ENCODE measurements at regions not wholly inside any gene's neighbourhood (a gene's known extent, or its start where the extent isn't known, plus 50 kb on each side); places are given as distances from the start of the nearest gene placed in this dataset.

DNA sequence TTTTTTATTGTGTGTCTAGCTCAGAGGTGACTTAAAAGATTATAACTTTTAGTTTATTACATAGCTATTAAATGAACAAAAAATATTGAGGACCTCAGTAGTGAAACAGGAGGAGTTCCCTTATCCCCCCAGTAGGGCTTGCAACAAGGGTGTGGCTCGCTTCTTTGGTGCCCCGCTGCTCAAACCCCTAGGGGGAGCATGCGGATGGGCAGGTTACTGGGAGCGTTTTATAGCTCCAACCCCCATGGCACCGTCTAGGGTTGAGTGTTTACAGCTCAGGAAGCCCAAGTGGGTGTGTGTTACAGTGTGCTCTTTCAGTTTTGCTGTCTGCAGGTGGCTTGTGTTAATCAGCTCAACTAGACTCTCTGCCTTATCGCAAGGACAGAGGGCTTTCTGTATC lies 1513.7 kb downstream of the GRIK2 start:
- DNase-seq (ENCODE audit: extremely low read depth, insufficient read length) = no peak
- H3K36me3 ChIP-seq (ENCODE audit: control insufficient read depth, insufficient read depth, low read length) = no peaks in the 10 kb centered on the region

GRCh38 chr6:102902471-102902870 lies 1509.0 kb downstream of the GRIK2 start:
- TF ChIP-seq CTCF (IDR thresholded peaks at IDR 0.05; ENCODE audit: insufficient read depth, low read length, poor library complexity, severe bottlenecking) = no peak
- no peak for DNase-seq (ENCODE audit: extremely low read depth, insufficient read length)
- H3K4me3 ChIP-seq (replicated peaks; ENCODE audit: low read depth, low read length) = no peak overlapping the region
- H3K36me3 ChIP-seq (ENCODE audit: control insufficient read depth, insufficient read depth, low read length) = no peaks in the 10 kb centered on the region
- H3K27me3 ChIP-seq (replicated peaks; ENCODE audit: control insufficient read depth, insufficient read depth, low read length) = no peaks in the 10 kb centered on the region

More for the DNA sequence above, 1513.7 kb downstream of the GRIK2 start:
- TF ChIP-seq CTCF (IDR thresholded peaks at IDR 0.05; ENCODE audit: insufficient read depth, low read length, poor library complexity, severe bottlenecking) = no peak
- Histone ChIP-seq H3K27me3 (replicated peaks; ENCODE audit: control insufficient read depth, insufficient read depth, low read length) (no peaks in the 10 kb centered on the region), H3K4me3 (replicated peaks; ENCODE audit: low read depth, low read length) (no peak overlapping the region)

DNA sequence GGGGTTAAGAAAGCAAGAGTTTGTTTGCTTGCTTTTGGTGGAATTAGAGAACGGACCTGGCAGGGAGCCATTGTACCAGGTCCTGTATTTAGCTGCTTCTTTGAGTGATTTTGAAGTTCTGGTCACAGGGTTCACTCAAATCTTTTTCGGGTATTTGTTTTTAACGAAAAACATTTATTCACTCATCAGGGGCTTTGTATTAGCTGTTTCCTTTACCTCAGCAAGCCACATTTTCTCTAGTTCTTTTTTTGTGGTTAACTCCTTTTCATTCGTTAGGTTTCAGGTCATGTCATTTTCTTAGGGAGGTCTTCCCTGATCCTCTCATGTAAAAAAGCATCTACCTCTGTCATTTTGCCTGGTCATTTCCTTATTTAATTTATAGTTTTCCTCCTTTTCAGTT lies 1502.2 kb downstream of the GRIK2 start:
- Histone ChIP-seq H3K4me3 (replicated peaks; ENCODE audit: low read depth, low read length) (no peak overlapping the region), H3K27me3 (replicated peaks; ENCODE audit: control insufficient read depth, insufficient read depth, low read length) (no peaks in the 10 kb centered on the region), H3K36me3 (ENCODE audit: control insufficient read depth, insufficient read depth, low read length) (no peaks in the 10 kb centered on the region)
- no peak for DNase-seq (ENCODE audit: extremely low read depth, insufficient read length)
- TF ChIP-seq CTCF (IDR thresholded peaks at IDR 0.05; ENCODE audit: insufficient read depth, low read length, poor library complexity, severe bottlenecking) = no peak

DNA sequence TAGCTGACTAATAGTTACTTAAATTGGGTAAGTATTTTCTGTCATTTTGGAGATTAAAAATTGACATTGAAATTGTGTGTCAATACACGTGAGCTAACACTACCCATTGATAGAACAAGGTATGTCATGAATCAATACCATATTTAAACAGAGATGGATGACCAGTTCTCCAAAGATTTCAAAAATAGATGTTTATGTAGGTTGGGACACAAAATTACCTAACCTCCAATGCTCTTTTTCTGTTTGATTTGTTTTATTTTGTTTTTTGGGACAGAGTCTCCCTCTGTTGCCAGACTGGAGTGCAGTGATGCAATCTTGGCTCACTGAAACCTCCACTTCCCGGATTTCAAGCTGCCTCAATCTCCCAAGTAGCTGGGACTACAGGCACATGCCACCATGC lies 1491.7 kb downstream of the GRIK2 start:
- H3K27me3 ChIP-seq (replicated peaks; ENCODE audit: control insufficient read depth, insufficient read depth, low read length) = no peaks in the 10 kb centered on the region
- H3K4me3 ChIP-seq (replicated peaks; ENCODE audit: low read depth, low read length) = no peak overlapping the region
- H3K36me3 ChIP-seq (ENCODE audit: control insufficient read depth, insufficient read depth, low read length) = no peaks in the 10 kb centered on the region
- no peak for TF ChIP-seq CTCF (IDR thresholded peaks at IDR 0.05; ENCODE audit: insufficient read depth, low read length, poor library complexity, severe bottlenecking)
- no peak for DNase-seq (ENCODE audit: extremely low read depth, insufficient read length)

DNA sequence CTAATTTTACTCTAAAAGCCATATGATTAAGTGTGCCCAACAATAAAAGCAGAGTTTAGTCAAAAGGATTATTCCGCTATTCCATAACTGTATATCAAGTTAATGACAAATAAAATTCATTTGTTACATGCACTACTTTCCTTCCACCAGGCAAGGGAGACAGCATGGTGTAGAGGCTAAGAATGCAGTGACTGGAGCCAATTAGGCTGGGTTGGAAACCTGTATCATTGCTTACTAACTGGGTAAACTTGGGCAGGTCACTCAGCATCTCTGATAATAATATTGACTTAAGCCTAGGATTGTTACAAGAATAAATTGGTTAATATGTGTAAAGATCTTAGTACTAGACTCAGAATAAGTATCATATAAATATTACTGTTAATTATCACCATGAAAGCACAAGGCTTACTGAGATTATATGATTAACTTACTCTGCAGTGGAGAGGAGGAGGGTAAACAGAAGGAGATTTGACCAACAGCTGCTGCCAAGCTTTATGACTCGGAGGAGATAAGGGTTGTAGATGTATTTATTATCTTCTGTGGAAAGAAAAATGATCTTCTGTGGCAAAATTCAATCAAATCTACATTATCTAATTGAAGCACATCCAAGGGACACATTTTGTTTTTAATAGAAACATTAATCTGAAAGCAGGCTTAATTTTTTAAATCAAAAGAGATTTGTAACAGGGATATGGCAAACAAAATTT lies 1459.9 kb downstream of the GRIK2 start:
- Histone ChIP-seq H3K27me3 (replicated peaks; ENCODE audit: control insufficient read depth, insufficient read depth, low read length) (no peaks in the 10 kb centered on the region), H3K36me3 (ENCODE audit: control insufficient read depth, insufficient read depth, low read length) (no peaks in the 10 kb centered on the region), H3K4me3 (replicated peaks; ENCODE audit: low read depth, low read length) (no peak overlapping the region)
- no peak for TF ChIP-seq CTCF (IDR thresholded peaks at IDR 0.05; ENCODE audit: insufficient read depth, low read length, poor library complexity, severe bottlenecking)
- no peak for DNase-seq (ENCODE audit: extremely low read depth, insufficient read length)

- H3K4me3 ChIP-seq (replicated peaks; ENCODE audit: low read depth, low read length) = no peak overlapping the region
- no peak for TF ChIP-seq CTCF (IDR thresholded peaks at IDR 0.05; ENCODE audit: insufficient read depth, low read length, poor library complexity, severe bottlenecking)
- no peak for DNase-seq (ENCODE audit: extremely low read depth, insufficient read length)
Measured at GRCh38 chr6:102848796-102849195, 1455.3 kb downstream of the GRIK2 start.

More at GRCh38 chr6:102848796-102849195, 1455.3 kb downstream of the GRIK2 start:
- Histone ChIP-seq H3K27me3 (replicated peaks; ENCODE audit: control insufficient read depth, insufficient read depth, low read length) (no peaks in the 10 kb centered on the region), H3K36me3 (ENCODE audit: control insufficient read depth, insufficient read depth, low read length) (no peaks in the 10 kb centered on the region)
